ENCODE measurements at regions not wholly inside any gene's neighbourhood (a gene's known extent, or its start where the extent isn't known, plus 50 kb on each side); places are given as distances from the start of the nearest gene placed in this dataset.

- no peak for DNase-seq
Measured at GRCh38 chr18:8546677-8547076, 62.6 kb upstream of the RAB12 start.

- no peak for DNase-seq
Measured at GRCh38 chr18:8548186-8548585, 61.1 kb upstream of the RAB12 start.

GRCh38 chr18:8549254-8549757, 59.9 kb upstream of the RAB12 start:
- no peak for DNase-seq

- no peak for DNase-seq
Measured at GRCh38 chr18:8552151-8552550, 57.1 kb upstream of the RAB12 start.

- DNase-seq, result no peak
Measured at GRCh38 chr18:8554354-8554753, 54.9 kb upstream of the RAB12 start.

- DNase-seq, result no peak
Measured at GRCh38 chr18:8556424-8556823, 52.8 kb upstream of the RAB12 start.
